ENCODE measurements at regions not wholly inside any gene's neighbourhood (a gene's known extent, or its start where the extent isn't known, plus 50 kb on each side); places are given as distances from the start of the nearest gene placed in this dataset.

- TF ChIP-seq KDM2A (CRISPR knock-in tag; IDR thresholded peaks at IDR 0.05; ENCODE audit: borderline replicate concordance, low read depth), result peak; percentile 41; the same call in 1 of the 2 replicates
- peak; percentile 18; the same call in 1 of the 2 replicates for TF ChIP-seq HMGXB3 (CRISPR knock-in tag; IDR thresholded peaks at IDR 0.05; ENCODE audit: borderline replicate concordance)
- no peak for TF ChIP-seq ZBTB49 (CRISPR knock-in tag; IDR thresholded peaks at IDR 0.05; ENCODE audit: borderline replicate concordance)
- TF ChIP-seq UBTF (CRISPR knock-in tag; IDR thresholded peaks at IDR 0.05), result 0 out of 2 replicates have a peak, but pooled peaks have one; percentile 31
- 0 out of 2 replicates have a peak, but pooled peaks have one; percentile 23 for TF ChIP-seq NFIC (IDR thresholded peaks at IDR 0.05; ENCODE audit: low read length)
- no peak for TF ChIP-seq ETS1 (CRISPR knock-in tag; IDR thresholded peaks at IDR 0.05)
- TF ChIP-seq GATA4 (IDR thresholded peaks at IDR 0.05; ENCODE audit: borderline replicate concordance, low read depth), result peak; percentile 70; the same call in 1 of the 2 replicates
- no peak for TF ChIP-seq ZNF792 (CRISPR knock-in tag; IDR thresholded peaks at IDR 0.05)
- TF ChIP-seq ZNF580 (CRISPR knock-in tag; IDR thresholded peaks at IDR 0.05; ENCODE audit: borderline replicate concordance, low read depth), result no peak
- no peak for TF ChIP-seq SRSF1 (optimal IDR thresholded peaks at IDR 0.05; ENCODE audit: low read depth, low read length)
- TF ChIP-seq KLF15 (CRISPR knock-in tag; IDR thresholded peaks at IDR 0.05; ENCODE audit: borderline replicate concordance), result no peak
- TF ChIP-seq ERF (CRISPR knock-in tag; IDR thresholded peaks at IDR 0.05), result peak; percentile 63; the same call in 1 of the 2 replicates
- no peak for TF ChIP-seq ZNF740 (CRISPR knock-in tag; IDR thresholded peaks at IDR 0.05)
- TF ChIP-seq U2AF1 (optimal IDR thresholded peaks at IDR 0.05; ENCODE audit: low read depth, low read length), result peak; percentile 68
- TF ChIP-seq MLX (CRISPR knock-in tag; IDR thresholded peaks at IDR 0.05), result no peak
- no peak for TF ChIP-seq SIN3B (IDR thresholded peaks at IDR 0.05; ENCODE audit: low read length)
- peak; percentile 34; the same call in 1 of the 2 replicates for TF ChIP-seq EHMT2 (IDR thresholded peaks at IDR 0.05; ENCODE audit: borderline replicate concordance, low read depth, low read length)
Measured at GRCh38 chr1:8239306-8240023, 78.4 kb upstream of the SLC45A1 start (continued).
